ENCODE measurements at regions not wholly inside any gene's neighbourhood (a gene's known extent, or its start where the extent isn't known, plus 50 kb on each side); places are given as distances from the start of the nearest gene placed in this dataset.

DNA sequence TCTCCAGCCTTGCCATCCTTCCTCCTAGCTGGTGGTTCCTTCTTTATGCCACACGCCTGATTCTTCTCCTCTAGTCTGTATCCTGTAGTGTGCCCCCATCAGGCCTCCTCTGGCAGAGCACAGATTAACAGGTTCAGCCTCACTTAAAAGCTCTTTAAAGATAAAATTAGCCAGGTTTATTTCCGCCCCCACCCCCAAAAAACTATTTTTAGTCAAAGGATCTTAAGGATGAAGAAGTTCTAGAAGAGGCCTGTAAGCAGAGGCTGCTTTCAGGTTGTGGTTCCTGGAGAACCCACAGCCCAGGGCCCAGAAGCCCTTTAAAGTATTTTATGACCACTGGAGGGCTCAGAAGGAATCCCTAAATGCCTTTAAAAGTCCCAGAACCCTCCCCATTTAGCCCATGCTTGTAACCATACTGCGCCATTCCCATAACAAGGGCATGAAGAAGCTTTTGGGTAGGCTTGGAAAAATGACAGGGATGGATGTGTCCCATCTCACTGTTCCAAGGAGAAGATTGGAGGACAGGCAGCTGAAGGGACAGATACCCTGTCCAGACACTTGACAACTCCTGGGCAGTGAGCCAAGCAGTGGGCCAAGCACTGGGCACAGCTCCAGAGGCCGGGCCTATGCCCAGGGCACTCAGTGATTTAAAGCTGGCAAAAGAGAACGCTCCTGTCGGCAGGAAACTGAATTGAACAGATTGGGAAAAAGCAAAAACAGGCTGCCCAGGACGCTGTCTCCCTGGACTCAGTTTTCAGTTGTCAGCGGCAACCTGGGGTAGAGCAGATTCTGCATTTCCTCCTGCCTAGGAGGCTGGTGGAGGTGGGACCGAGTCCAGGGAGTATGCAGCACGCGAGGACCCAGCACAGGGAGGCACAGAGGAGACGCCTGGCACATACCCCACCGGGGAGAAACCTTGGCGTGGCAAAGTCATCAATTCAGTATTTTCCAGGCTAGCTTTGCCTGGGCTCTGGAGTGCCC, 106.3 kb upstream of the SSBP2 start:
- peak; percentile 69 for DNase-seq (ENCODE audit: low spot score)

DNA sequence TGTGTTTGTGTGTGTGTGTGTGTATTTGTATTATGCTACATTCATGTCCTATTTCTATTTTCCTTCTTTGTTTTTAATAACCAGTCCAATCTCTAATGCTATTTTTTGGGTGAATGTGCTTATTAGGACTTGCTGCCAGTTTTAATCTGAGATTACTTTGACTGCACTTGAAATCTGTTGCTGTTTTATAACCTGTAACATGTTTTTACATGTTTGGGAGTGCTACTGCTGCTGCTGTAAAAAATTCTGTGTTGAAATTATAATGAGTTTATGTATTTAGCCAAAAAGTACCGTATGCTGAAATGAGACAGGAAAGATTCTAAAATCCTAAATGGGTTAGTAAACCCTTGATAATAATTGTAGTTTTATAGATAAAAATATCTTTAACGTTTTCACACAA, 104.7 kb upstream of the SSBP2 start:
- DNase-seq (ENCODE audit: low spot score), result no peak

DNA sequence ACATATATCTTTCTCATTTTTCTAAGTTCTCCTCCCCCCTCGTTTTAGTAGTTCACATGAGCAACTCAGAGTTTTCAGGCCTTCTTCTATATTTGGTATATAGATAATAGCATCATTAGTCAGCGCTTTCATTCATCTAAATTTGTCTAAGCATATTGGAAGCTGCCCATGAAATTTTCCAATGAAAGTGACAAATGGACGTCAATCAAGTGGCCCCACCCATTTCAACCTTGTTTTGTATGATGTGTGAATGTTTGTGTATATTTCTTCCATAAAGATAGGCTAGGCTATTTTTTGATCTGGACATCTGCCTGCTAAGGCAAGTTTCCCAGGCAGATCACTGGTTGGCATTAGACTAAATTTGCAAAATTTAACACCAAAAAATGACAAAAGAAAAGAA, 104.0 kb upstream of the SSBP2 start:
- DNase-seq (ENCODE audit: low spot score), result no peak

DNA sequence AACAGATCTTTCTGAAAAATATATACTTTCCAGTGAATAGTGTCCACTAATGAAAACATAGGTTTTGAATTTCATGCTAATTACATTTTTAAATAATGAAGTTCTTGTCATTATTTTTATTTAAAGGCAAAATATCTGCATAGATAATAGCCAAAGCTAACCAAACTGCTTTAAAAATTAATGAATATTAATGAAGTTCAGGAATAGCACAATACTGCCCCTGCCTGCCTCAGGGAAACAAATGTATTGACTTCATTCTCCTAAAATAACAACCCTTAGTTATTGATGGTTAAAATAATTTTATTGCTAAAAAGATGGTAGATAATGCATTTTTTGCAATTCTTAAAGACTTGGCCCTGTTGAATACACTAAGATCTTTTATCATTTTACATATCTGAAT, 103.6 kb upstream of the SSBP2 start:
- DNase-seq (ENCODE audit: low spot score), result no peak

DNA sequence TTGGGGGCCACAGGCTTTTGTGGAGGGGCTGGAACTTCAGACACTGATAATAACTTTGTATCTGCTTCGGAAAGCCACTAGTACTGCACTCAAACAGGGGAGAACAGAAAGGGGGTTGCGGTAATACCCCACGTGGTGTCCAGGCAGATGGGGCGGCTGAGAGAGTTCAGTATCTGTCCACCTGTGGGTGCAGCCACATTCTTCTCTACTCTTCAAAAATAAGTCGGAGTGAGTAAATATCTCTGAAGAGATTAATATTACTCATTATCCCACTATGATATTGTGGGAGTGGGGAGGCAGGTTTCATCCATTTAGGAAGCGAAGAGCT, 102.1 kb upstream of the SSBP2 start:
- no peak for DNase-seq (ENCODE audit: low spot score)

DNA sequence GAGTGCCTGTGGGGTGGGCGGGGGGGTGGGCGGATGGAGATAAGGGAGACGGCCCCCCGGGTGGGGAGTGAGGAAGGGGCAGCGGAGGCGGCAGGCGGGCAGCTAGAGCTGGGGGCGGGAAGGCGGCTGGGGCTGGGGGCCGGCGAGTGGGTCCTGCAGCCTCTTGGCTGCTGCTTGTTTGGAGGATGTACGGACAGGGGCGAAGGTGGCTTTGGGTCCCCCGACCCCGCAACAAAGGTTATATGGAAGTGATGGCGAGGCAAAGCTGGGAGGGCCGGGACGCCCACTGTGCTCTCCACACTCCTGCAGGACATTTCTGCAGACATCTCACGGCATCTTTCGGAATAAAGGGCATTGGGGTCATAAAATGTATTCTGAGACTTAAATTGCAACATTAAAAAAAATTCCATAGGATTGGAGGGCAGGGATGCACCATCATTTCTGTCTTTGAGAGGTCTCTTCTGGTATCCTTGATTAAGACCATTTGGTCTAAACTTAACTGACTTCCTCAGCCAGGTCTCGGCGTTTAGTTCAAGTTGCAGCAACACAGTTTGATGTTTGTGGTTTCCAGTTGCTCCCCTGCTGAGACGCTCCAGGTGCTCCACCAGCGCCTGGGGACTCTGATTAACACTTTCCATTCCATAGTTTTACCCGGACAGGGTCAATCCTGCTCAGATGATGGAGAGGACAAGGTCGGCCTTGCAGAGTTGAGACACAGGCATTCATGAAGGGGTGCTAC, 101.6 kb upstream of the SSBP2 start:
- DNase-seq (ENCODE audit: low spot score), result no peak

DNA sequence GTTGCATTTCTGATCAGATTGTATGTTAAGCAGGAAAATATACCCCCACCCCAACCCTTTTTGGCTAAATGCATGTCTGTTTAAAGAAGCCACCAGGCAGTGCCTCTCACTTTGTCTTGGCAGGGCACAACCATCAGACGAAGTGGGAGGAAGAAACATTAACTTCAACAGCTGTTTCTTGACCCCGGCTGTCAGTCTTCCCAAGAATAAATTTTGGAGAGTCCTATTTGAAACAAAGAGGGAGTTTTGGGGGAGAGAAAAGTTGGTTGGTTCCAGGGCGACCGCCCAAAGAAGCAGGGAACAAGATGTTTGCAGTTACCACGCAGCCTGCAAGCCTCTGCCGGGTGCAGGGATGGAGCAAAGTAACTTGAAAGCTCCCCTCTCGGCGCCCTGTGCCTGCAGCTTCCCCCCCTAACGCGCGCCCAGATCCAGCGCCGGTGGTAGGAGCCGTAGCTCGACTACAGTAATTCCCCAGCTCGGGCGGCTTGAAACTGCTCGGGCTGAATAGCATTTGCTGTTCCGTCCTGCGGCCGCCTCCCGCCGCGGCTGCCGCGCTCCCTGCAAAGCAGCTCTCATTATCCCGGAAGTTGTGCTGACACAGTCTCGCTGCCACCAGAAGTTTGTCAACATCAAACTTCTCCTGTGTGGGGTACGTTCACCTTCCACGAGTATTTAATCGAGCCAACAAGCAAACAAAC, 100.7 kb upstream of the SSBP2 start:
- DNase-seq (ENCODE audit: low spot score), result peak; percentile 96

DNA sequence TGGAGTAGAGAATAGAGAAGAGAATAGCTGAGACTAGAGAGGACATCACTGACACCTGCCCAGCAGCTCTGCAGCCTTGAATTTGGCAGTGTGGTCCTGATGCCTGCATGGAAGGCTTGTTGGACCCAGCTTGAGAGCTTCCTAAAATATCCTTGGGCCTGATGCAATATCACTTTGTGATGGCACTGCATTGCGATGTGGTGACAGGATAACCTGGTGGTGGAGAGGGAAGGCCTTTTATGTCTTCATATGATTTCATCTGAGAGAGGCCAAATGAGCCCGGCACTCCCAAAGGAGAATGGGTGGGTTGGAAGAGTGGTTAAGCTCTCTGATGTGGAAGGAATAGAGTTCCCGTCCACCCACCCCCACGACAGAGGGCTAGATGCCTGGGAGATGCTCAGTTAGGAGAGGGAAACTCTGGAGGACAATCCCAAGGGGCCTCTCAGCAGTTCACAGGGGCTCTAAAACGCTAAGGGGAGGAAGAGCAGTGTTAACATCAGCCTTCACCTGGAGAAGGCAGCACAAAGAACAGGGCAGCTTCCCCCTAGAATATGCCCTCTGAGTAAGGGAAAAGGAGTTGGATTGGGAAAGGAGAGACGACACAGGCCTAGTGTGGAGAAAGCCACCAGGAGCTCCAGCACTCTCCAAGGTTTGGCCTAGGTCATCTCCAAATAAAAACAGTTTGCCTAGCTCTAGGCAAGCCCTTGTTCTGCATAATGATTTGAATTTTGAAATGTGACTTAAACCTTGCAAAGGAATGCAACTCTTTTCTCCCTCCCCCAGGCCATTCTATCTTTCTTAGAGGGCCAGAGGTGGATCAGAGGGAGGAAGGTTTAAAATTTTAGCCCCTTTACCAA, 99.8 kb upstream of the SSBP2 start:
- no peak for DNase-seq (ENCODE audit: low spot score)

DNA sequence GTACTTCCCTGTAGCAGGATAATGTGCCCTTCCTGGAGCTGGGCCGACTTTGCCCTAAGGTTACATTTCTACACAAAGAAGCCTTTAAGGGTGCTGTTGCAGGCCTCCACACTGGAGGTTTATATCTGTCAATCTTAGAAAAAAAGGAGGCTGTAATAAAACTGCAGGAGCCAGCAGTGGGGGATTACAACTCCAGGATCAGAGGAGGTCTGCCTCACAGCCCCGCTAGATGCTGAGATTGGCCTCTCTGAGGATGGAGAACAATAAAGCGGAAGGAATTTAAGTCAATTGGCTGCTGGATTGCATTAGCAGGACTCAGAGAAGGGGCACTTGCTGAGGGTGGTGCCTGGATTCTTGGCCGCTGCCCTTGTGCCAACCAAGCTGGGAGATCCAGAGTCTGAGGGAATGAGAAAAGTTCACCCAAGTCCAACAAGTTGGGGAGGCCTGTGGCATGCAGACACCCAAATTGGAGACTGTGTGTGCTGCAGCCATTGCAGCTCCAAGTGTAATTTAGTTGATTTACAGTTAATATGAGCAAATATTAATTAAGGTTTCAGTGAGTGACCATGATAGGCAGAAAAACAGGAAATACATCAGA, 99.0 kb upstream of the SSBP2 start:
- no peak for DNase-seq (ENCODE audit: low spot score)

DNA sequence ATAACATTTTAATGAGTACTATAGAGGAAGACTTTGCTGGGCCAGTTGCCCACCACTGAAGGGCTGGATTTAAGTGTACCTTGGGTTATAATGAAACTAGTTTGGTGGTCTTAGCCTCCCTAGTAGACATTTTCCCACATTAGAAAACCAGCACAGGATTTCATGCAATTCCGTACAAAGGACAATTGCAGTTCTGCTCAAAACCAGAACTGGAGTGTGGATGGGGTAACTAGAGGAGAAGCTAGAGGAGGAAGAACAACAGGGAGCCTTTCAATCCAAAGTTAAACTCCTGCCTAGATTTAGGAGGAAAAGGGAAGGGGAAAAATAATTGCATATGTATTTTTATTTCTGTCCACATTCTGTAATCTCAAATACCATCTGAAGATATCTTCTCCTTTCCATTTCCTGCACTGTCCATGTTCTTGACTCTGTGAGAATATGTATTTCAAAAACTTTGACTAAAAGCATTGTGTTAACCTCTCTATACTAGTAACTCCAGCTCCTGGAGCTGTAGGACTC, 97.5 kb upstream of the SSBP2 start:
- no peak for DNase-seq (ENCODE audit: low spot score)

DNA sequence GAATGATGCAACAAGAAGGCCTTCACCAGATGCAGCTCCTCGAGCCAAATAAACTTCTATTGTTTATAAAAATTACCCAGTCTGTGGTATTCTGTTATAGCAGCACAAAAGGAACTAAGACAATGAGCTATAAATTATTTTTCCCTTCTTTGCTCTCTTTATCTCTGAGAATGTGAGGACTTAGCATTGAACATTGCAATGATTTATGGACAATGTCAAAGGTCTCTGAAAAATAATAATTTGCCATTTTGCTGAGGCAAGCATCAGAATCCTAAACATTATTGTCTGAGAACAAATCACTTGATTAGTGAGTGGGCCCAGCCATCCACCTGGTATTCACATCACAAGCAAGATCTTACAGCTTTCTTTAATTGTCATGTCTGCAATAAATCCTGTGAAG, 95.4 kb upstream of the SSBP2 start:
- DNase-seq (ENCODE audit: low spot score), result no peak

DNA sequence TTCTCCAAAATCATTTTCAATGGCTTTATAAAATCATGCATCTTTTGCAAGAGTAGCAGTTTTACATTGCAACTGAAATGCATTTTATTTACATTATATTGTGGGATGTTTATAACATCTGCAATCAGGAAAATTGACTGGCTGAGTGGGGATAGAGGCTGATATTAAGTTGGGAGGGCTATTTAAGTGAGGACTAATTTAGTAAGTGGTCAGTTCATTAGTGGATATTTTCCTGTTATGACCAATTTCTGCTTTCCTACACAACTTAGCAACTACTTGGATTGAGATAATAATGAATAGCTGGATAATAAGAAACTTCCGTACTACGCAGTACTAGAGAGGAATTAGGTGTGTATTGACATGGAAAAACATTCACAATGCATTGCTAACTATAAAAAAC, 92.9 kb upstream of the SSBP2 start:
- no peak for DNase-seq (ENCODE audit: low spot score)

DNA sequence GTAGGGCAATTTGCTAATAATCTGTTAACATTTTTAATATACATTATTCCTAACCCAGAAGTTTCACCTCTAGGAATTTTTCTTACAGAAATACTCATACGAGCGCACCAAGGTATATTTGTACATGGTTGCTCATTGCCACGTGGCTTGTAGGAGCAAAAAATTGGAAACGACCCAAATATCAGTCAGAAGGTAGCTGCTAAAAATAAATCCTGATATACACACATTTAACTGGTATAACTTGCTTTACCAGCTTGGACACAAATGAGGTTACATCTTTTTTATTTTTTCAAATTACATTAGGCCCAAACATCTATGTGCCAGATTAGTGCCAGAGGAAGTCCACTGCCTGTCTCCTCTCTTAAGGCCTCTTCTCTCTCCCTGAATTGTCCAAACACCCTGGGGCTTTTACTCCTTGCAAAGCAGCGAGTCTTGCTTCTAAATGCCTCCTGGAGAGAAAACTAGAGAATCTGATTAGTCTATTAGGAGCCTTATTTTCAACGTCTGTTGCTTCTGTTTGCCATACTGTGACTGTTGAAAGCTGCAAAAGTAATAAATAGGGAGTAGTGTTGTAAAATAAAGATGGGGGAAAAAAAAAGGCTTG, 92.0 kb upstream of the SSBP2 start:
- DNase-seq (ENCODE audit: low spot score), result no peak

DNA sequence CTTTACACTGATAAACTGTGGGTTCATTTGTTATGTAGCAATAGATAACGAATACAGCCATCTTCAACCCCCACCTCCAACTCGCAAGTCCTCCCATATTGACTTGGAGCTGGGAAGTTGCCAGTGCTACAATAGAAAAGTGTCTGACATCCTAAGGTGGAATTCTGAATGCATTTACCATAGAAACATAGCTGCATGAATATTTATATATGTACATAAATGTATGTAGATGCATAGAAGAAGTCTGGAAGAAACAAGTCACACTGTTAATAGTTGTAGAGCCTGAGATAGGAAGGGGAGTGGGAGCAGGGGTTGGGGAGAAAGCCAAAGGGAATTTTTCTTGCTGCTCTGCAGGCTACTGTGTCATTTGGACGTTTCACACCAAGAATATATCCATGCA, 88.1 kb upstream of the SSBP2 start:
- DNase-seq (ENCODE audit: low spot score), result no peak

DNA sequence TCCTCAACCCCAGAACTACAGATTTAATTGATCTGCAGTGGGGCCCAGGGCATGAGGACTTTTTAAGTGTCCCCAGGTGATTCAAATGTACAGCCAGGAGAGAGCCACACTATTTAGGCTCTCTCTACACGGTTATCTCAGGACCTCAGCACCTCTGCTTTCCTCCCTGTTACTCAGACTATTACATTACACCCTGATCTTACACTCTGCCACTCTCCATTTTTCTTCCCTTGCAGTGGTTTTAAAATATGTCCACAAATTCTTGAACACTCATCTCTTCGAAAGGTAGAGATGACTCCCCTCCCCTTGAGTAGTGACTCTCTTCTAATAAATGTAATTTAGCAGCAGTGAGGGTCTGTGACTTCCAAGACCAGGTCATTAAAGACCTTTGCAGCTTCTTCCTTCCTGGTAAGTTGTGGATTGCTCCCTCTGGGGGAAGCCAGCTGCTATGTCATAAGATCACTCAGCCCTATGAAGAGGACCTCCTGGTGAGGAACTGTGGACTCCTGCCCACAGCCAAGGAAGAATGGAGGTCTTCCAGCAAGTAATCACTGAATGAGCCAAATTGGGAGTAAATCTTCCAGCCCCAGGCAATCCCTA, 87.5 kb upstream of the SSBP2 start:
- DNase-seq (ENCODE audit: low spot score), result no peak

DNA sequence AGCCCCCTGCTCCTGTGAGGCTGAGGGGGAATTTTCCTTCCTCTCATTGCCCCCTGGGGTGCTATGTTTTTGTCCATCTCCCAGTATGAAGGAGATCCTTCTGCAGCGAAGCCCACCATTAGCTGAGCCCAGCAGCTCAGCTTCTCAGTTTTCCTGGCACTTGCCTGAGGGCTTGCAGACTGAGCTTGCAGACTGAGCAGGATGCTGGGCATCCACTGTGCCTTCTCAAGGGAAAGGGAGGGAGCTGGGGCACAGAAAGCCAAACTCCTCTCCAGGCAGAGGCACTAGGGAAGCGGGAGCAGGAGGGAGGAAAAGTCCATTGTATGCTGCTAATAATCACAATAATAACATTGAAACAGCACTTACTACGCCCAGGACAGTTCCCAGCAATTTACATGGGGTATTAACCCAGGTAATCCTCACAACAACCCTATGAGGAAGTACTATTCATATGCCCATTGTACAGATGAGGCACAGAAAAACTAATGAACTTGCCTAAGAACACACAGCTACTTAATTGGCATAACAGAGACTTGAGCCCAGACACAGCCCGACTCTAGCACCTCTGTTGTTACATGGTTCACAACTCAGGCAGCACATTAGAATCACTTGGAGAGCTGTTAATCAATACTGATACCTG, 86.9 kb upstream of the SSBP2 start:
- no peak for DNase-seq (ENCODE audit: low spot score)

DNA sequence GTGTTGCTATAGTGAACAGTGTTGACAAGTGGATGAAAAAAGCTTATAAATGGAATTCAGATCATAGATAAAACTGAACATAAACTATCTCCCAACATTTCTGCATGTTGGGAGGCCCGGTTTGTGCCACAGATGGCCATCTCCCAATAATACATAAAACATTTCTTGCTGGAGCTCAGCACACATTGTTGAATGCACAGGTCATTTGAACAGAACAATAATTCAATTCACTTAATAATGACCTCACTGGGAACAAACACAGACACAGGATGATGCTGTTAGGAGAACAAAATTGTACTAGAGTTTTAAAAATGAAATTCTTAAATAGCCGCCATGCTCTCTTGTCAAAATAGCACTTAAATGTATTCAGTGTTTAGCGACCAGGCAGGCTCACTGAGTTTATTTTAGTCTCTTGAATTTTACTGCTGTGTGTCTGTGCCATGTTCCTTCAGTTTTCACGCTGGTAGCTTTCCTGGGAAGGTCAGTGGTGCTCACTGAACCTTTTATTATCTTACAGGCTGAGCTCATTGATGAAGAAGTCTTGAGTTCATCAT, 85.0 kb upstream of the SSBP2 start:
- DNase-seq (ENCODE audit: low spot score), result no peak

DNA sequence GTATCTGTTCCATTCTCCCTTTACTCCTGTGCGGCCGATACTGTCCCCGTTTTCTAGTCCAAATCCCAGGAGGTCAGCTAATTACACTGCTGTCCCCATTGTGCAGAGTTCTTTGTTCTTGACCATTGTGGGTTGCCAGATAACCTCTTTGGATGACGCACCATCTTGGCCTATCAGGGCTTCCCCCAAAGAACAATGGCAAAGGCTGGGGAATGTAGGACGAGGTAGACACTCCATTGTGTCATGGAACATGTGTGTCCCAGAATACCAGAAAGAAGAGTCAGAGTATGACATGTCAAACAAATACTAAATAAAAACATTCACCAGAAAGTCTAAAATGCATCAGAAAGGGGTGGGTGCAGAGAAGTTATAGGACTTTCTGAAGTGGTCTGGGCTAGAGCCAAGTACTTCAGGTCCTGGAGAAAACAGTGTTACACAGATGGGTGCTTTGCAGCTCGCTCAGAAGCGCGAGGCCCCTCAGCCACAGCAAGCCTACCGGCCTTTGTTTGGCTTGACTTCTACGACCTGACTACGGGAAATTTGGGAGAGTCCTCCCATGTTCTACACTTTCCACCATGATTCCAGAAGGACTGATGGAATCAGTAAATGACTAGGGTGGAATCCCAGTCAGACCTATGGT, 83.2 kb upstream of the SSBP2 start:
- no peak for DNase-seq (ENCODE audit: low spot score)

DNA sequence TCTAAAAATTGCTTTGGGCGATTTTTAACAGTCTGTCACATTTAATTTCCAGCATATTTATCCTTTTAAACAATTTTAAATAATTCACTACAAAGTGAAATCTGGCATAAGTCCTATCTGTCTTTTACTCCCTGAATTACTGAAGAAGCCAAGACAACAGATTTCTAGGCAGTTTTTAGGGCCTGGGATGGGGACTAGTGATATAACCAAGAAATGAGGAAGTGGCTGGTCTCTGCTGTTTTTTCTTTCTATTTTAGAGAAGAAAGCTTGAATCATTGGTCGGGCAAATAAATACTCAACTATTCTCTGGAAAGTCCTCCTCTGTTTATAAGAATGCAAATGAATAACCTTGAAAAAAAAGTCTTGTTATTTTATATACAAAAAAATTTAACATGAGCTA, 79.7 kb upstream of the SSBP2 start:
- DNase-seq (ENCODE audit: low spot score), result no peak

Data from ureter (tissue), 1 donor.